GM12878 (cell line): ENCODE measurements at regions not wholly inside any gene's neighbourhood (a gene's known extent, or its start where the extent isn't known, plus 50 kb on each side); places are given as distances from the start of the nearest gene placed in this dataset.

Experiments
- ATAC-seq: fragments of 200-7000 bp; cut with Tn5 transposase; 3 replicates; pipeline ENCODE4 v1.9.1; 2020; ENCODE audit warnings: mild to moderate bottlenecking, moderate library complexity
- BruUV-seq: library from RNA; stranded (reverse); fragments of 400-500 nt; replicated peaks from 2 replicates; lab custom pipeline; 2021; lab: Mats Ljungman, UMichigan
- CTCF ChIA-PET: fragments of 300-600 bp; sonication (Branson Sonifier 250); formaldehyde crosslinking; extraction: SDS; loops from one replicate; lab custom pipeline; 2021; ENCODE audit warnings: inconsistent platforms; lab: Yijun Ruan, JAX
- POLR2A ChIA-PET: fragments of 350-600 bp; formaldehyde crosslinking; extraction: SDS; loops from one replicate; lab custom pipeline; 2021; ENCODE audit warnings: inconsistent platforms; lab: Charles Lee
- RAD21 ChIA-PET: fragments of 300-600 bp; sonication (Branson Sonifier 250); formaldehyde crosslinking; loops from one replicate; lab custom pipeline; 2023; ENCODE audit warnings: antibody characterized with exemption; ENCODE audit not compliant: unreplicated experiment; lab: Charles Lee
- SMC1A ChIA-PET: fragments of 300-600 bp; sonication (Branson Sonifier 250); formaldehyde crosslinking; loops from one replicate; lab custom pipeline; 2023; ENCODE audit not compliant: unreplicated experiment, uncharacterized antibody; lab: Charles Lee
- DNase-seq: peaks from one replicate; pipeline ENCODE4 v3.0.0-alpha.2; 2011; ENCODE audit warnings: low read depth, low spot score
- FAIRE-seq: peaks from 3 replicates; lab custom pipeline; 2011; peaks lifted over from hg19 to GRCh38; lab: Jason Lieb, UNC
- H2AFZ ChIP-seq: 2 replicates; pipeline ENCODE4 v1.6.0; 2011; ENCODE audit warnings: low read depth, low read length, control low read depth; ENCODE audit not compliant: control insufficient read depth
- H3K27ac ChIP-seq: 2 replicates; pipeline ENCODE4 v1.5.1; 2011; ENCODE audit warnings: control low read depth; ENCODE audit not compliant: control insufficient read depth, insufficient read depth
- H3K27me3 ChIP-seq, 2 experiments: replicated peaks in 1 of 2; 2 replicates each; pipeline versions ENCODE4 v1.6.0 to v1.6.1; 2011; ENCODE audit warnings: low read length in 1 of 2; ENCODE audit not compliant: control insufficient read depth in 2 of 2, insufficient read depth in 2 of 2
- H3K36me3 ChIP-seq, 2 experiments: 2 replicates each; pipeline ENCODE4 v1.5.1; 2011; ENCODE audit warnings: low read length in 1 of 2; ENCODE audit not compliant: control insufficient read depth in 2 of 2, insufficient read depth in 2 of 2
- H3K4me1 ChIP-seq: 2 replicates; pipeline ENCODE4 v1.6.1; 2011; ENCODE audit warnings: mild to moderate bottlenecking, low read length, moderate library complexity, mixed read lengths; ENCODE audit not compliant: control insufficient read depth, insufficient read depth
- H3K4me2 ChIP-seq: 2 replicates; pipeline ENCODE4 v1.6.0; 2011; ENCODE audit warnings: control low read depth; ENCODE audit not compliant: control insufficient read depth, insufficient read depth
- H3K4me3 ChIP-seq: fragments of 200-600 bp; sonication (generic); 2 replicates; pipeline ENCODE4 v1.5.1; 2016
- H3K79me2 ChIP-seq: 2 replicates; pipeline ENCODE4 v1.6.0; 2011; ENCODE audit warnings: low read length; ENCODE audit not compliant: control insufficient read depth, insufficient read depth
- H3K9ac ChIP-seq: 2 replicates; pipeline ENCODE4 v1.8.0; 2011; ENCODE audit warnings: low read length, control low read depth, mixed read lengths; ENCODE audit not compliant: control insufficient read depth, insufficient read depth
- H3K9me3 ChIP-seq: replicated peaks from 3 replicates; pipeline ENCODE4 v1.5.1; 2011; ENCODE audit warnings: mild to moderate bottlenecking, low read length; ENCODE audit not compliant: control insufficient read depth, insufficient read depth
- H4K20me1 ChIP-seq: 2 replicates; pipeline ENCODE4 v1.6.0; 2011; ENCODE audit not compliant: control insufficient read depth, insufficient read depth
- ATF2 ChIP-seq: IDR thresholded peaks from 2 replicates; pipeline ENCODE4 v1.6.1; 2012; ENCODE audit warnings: low read length, inconsistent platforms
- BHLHE40 ChIP-seq, 2 experiments: fragments of 450-650 bp in 1 of 2; IDR thresholded peaks; 2 replicates each; pipeline ENCODE4 v1.6.1; 2011 to 2017; ENCODE audit warnings: low read depth in 2 of 2, borderline replicate concordance in 1 of 2, improper control_type of control experiment in 1 of 2, low read length in 1 of 2, mild to moderate bottlenecking in 1 of 2
- E2F4 ChIP-seq: IDR thresholded peaks from 2 replicates; pipeline ENCODE4 v1.6.1; 2012; ENCODE audit warnings: low read depth, low read length, improper control_type of control experiment
- FOXK2 ChIP-seq: fragments of 450-650 bp; IDR thresholded peaks from 2 replicates; pipeline ENCODE4 v1.6.1; 2017; ENCODE audit warnings: mild to moderate bottlenecking, moderate library complexity
- KDM1A ChIP-seq: fragments of 200-600 bp; sonication (generic); IDR thresholded peaks from 2 replicates; pipeline ENCODE4 v1.6.1; 2016; ENCODE audit warnings: borderline replicate concordance
- MTA3 ChIP-seq: IDR thresholded peaks from 2 replicates; pipeline ENCODE4 v1.6.1; 2012; ENCODE audit warnings: low read length, inconsistent platforms, borderline replicate concordance
- NR2C2 ChIP-seq: IDR thresholded peaks from 2 replicates; pipeline ENCODE4 v1.6.1; 2011; ENCODE audit warnings: borderline replicate concordance, low read depth; ENCODE audit not compliant: control insufficient read depth, insufficient read length
- POLR2AphosphoS5 ChIP-seq: IDR thresholded peaks from 2 replicates; pipeline ENCODE4 v1.6.1; 2011; ENCODE audit warnings: mild to moderate bottlenecking, low read length, inconsistent platforms
- POU2F2 ChIP-seq: IDR thresholded peaks from 3 replicates; pipeline ENCODE4 v1.6.1; 2011; ENCODE audit warnings: low read depth, mild to moderate bottlenecking, low read length, borderline replicate concordance
- RBBP5 ChIP-seq: fragments of 200-600 bp; sonication (generic); conservative IDR thresholded peaks from 2 replicates; pipeline ENCODE4 v1.6.1; 2016
- SIN3A ChIP-seq: IDR thresholded peaks from 2 replicates; pipeline ENCODE4 v1.6.1; 2012; ENCODE audit warnings: low read depth, low read length, improper control_type of control experiment
- SMAD1 ChIP-seq: fragments of 450-650 bp; IDR thresholded peaks from 2 replicates; pipeline ENCODE4 v1.6.1; 2018; ENCODE audit warnings: mild to moderate bottlenecking, low read depth; ENCODE audit not compliant: partially characterized antibody
- TBL1XR1 ChIP-seq: IDR thresholded peaks from 2 replicates; pipeline ENCODE4 v1.6.1; 2012; ENCODE audit warnings: low read depth, low read length, improper control_type of control experiment
- ZNF207 ChIP-seq: fragments of 450-650 bp; IDR thresholded peaks from 2 replicates; pipeline ENCODE4 v1.6.1; 2014; ENCODE audit warnings: antibody characterized with exemption, mild to moderate bottlenecking, borderline replicate concordance
- WGBS: methylation state at CpG from one replicate; pipeline ENCODE4 v1.1.6; 2016; ENCODE audit warnings: low lambda C conversion rate; ENCODE audit not compliant: insufficient replicate concordance, insufficient coverage; ENCODE audit errors: missing lambda C conversion rate; 5-methylcytosine and 5-hydroxymethylcytosine counted together
- in situ Hi-C: fragments of 300-500 bp; cut with MboI; formaldehyde crosslinking; loops from 9 replicates; pipeline ENCODE4 v1.14.3; 2018; ENCODE audit warnings: mixed read lengths
- intact Hi-C: fragments of 100-400 bp; cut with micrococcal nuclease; formaldehyde crosslinking; loops from one replicate; pipeline ENCODE4 v1.14.2; 2022; ENCODE audit not compliant: unreplicated experiment

- Histone ChIP-seq H3K27me3 (no peaks in the 10 kb centered on the region), H3K27ac (no peak overlapping the region), H3K9me3 (no peaks in the 10 kb centered on the region), H3K79me2 (no peaks in the 10 kb centered on the region), H3K4me3 (no peak overlapping the region), H3K36me3 (no peaks in the 10 kb centered on the region), H3K4me1 (no peaks in the 10 kb centered on the region), H2AFZ (no peak overlapping the region), H3K9ac (no peak overlapping the region), H3K4me2 (no peak overlapping the region), H4K20me1 (no peaks in the 10 kb centered on the region)
- ChIA-PET CTCF (interaction anchor here (0.6 kb wide), 1 partner anchor 545 kb away, joined by 3 read pairs; no protein-coding TSS in a partner anchor), POLR2A (no interaction called here), RAD21 (no interaction called here), SMC1A (interaction anchor here (1.0 kb wide), 1 partner anchor 11 kb away, joined by 4 read pairs; no protein-coding TSS in a partner anchor)
- DNase-seq = no peak
- no peak for ATAC-seq
- TF ChIP-seq TBL1XR1 = no peak
- in situ Hi-C loops (no loop called here), intact Hi-C loops (no loop called here)
- no TSS peak for BruUV-seq
- no peak for FAIRE-seq
These were observed 83.0 kb upstream of the FAM174A start for GRCh38 chr5:100452126-100452525.

GRCh38 chr5:100448111-100448528, 87.1 kb upstream of the FAM174A start:
- H3K9me3 ChIP-seq = no peaks in the 10 kb centered on the region
- in situ Hi-C loops (loop anchor here (25.0 kb wide), 1 partner anchor 939 kb away; no protein-coding TSS in a partner anchor), intact Hi-C loops (no loop called here)
- ChIA-PET CTCF (interaction anchor here (0.7 kb wide), 1 partner anchor 122 kb away, joined by 8 read pairs; no protein-coding TSS in a partner anchor), POLR2A (no interaction called here), RAD21 (no interaction called here), SMC1A (interaction anchor here (0.8 to 1.7 kb wide), 2 partner anchors 9 to 38 kb away, joined by 3 read pairs; no protein-coding TSS in a partner anchor)
- H3K36me3 ChIP-seq = no peaks in the 10 kb centered on the region
- H3K4me3 ChIP-seq = no peak overlapping the region
- no TSS peak for BruUV-seq
- TF ChIP-seq NR2C2 = no peak
- TF ChIP-seq FOXK2 = no peak
- TF ChIP-seq MTA3 = no peak
- TF ChIP-seq RBBP5 = no peak
- TF ChIP-seq E2F4 = no peak
- no peak for TF ChIP-seq POU2F2
- TF ChIP-seq BHLHE40 (IDR thresholded peaks at IDR 0.05; ENCODE audit: borderline replicate concordance in 1 of 2, low read depth in 2 of 2, low read length in 1 of 2) = no peak
- no peak for TF ChIP-seq SIN3A
- TF ChIP-seq ATF2 = no peak
- no peak for TF ChIP-seq ZNF207
- TF ChIP-seq SMAD1 = no peak
- no peak for TF ChIP-seq POLR2AphosphoS5
- no peak for TF ChIP-seq KDM1A
- no peak for FAIRE-seq
- H3K4me2 ChIP-seq = no peak overlapping the region
- H3K27me3 ChIP-seq = no peaks in the 10 kb centered on the region
- H3K4me1 ChIP-seq = no peaks in the 10 kb centered on the region
- no peak overlapping the region for H3K27ac ChIP-seq
- H4K20me1 ChIP-seq = no peaks in the 10 kb centered on the region
- H2AFZ ChIP-seq = no peak overlapping the region
- no peak overlapping the region for H3K9ac ChIP-seq
- DNase-seq = no peak
- 84% methylated on average over 3 of the region's 3 CpGs for WGBS
- H3K79me2 ChIP-seq = no peaks in the 10 kb centered on the region
- no peak for ATAC-seq
